Cardiac fibroblast (primary cell): ENCODE measurements at regions not wholly inside any gene's neighbourhood (a gene's known extent, or its start where the extent isn't known, plus 50 kb on each side); places are given as distances from the start of the nearest gene placed in this dataset.

Experiments used
- DNase-seq, 2 donors: peaks; one replicate each; pipeline versions ENCODE4 v3.0.0 to v3.0.0-alpha.2; 2010; ENCODE audit warnings: low read depth in 2 of 2
- H3K4me3 ChIP-seq, 2 donors: replicated peaks in 1 of 2; 1 replicate in 1 of 2; 2 replicates in 1 of 2; pipeline ENCODE4 v1.5.1; 2011; ENCODE audit warnings: low read depth in 2 of 2, low read length in 2 of 2, mild to moderate bottlenecking in 2 of 2, moderate library complexity in 1 of 2
- TF ChIP-seq, protein P1 (sequence below): IDR thresholded peaks from one replicate; pipeline ENCODE4 v1.5.1; 2011; ENCODE audit warnings: low read depth, mild to moderate bottlenecking, low read length, inconsistent platforms

DNA sequence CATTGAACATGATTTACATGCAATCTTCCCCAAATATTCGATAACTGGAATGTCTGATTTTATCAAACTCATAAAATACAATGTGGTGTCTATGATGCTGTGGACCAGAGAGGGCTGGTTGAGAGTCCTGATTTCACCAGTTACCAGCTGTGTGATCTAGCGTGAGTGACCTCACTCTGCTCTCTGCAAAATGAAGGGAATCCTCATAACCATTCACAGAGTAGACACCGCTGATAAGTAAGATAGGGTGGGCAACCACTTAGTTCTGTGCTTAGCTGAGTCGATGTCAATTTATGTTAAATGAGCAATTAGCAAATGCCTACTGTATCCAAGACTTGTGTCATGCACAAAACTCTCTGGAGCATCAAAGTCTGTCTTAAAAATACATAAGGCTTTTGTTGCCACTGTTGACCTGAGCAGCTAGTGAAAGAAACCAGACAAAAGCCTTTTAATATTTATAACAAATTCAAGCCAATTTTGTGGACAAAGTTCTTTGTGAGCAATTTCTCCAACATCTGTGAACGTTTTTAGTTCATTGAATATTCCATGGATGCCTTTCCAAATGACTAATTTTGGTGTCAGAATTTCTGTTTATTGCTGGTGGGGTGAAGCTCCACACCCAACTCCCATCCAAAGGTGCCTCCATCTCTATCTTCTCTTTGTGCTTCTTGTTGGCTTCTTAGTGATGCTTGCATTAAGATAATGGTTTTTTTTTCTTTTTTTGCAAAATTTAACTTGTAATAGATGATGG, 314.2 kb downstream of the ADRA2A start:
- no peak overlapping the region for H3K4me3 ChIP-seq
- DNase-seq, result no peak
- TF ChIP-seq, protein P1, sequence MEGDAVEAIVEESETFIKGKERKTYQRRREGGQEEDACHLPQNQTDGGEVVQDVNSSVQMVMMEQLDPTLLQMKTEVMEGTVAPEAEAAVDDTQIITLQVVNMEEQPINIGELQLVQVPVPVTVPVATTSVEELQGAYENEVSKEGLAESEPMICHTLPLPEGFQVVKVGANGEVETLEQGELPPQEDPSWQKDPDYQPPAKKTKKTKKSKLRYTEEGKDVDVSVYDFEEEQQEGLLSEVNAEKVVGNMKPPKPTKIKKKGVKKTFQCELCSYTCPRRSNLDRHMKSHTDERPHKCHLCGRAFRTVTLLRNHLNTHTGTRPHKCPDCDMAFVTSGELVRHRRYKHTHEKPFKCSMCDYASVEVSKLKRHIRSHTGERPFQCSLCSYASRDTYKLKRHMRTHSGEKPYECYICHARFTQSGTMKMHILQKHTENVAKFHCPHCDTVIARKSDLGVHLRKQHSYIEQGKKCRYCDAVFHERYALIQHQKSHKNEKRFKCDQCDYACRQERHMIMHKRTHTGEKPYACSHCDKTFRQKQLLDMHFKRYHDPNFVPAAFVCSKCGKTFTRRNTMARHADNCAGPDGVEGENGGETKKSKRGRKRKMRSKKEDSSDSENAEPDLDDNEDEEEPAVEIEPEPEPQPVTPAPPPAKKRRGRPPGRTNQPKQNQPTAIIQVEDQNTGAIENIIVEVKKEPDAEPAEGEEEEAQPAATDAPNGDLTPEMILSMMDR, result no peak

DNA sequence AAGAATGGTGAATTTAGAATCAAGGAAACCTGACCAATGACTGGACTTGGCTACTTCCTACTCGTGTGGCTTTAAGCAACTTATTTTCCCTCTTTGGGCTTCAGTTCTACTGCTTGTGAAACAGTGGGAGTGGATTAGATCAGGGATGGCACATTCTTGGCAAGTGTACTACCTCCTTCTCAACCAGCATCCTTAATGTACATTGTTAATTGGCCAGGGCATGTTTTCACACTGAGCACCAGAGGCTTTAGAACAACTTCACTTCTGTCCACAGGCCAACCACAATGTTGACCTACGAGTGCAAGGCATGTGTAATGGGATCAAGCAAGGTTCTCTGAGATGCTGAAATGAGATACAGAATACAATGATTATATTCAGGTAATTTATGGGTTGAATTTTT, 315.3 kb downstream of the ADRA2A start:
- TF ChIP-seq, protein P1, result no peak
- no peak for DNase-seq
- H3K4me3 ChIP-seq, result no peak overlapping the region

DNA sequence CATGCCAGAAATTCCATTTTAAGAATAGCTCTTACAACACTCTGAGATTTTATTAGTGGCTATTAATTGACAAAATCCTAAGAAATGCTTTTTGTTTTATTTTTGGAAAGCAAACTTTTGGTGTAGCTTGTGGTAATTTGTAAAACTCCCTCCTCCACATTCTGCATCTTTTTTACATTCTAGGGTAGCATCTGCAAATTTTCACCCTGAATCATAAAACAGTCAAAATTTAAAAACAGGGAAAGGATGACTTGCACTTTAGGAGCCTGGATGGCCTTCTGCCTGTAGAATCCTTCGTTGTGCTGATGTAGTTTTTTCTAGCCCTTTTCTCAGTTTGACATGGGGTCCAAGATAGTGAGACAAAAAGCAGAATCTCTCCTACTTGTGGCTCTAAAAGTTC, 316.1 kb downstream of the ADRA2A start:
- H3K4me3 ChIP-seq, result no peak overlapping the region
- DNase-seq, result no peak
- TF ChIP-seq, protein P1, result no peak

DNA sequence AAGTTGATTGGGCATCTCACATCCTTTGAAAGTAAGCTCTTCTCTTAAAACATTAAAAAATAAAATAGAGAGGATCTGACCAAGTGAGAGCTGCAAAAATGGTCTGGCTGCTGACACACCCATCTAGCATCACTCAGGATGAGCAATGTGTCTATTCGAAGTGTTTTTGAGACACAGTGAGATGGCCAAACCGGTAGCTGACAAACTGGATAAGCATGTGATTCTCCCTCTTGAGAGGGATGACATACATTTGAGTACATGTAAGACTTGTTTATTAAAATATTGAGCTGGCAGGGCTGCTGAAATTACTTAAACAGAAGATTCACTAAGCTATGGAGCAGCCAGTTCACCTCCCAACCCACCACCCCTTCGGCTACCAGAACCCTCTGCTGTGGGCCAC, 333.9 kb downstream of the ADRA2A start:
- DNase-seq, result peak in 1 of 2 donors; percentile 76
- TF ChIP-seq, protein P1, result no peak
- no peak overlapping the region for H3K4me3 ChIP-seq

DNA sequence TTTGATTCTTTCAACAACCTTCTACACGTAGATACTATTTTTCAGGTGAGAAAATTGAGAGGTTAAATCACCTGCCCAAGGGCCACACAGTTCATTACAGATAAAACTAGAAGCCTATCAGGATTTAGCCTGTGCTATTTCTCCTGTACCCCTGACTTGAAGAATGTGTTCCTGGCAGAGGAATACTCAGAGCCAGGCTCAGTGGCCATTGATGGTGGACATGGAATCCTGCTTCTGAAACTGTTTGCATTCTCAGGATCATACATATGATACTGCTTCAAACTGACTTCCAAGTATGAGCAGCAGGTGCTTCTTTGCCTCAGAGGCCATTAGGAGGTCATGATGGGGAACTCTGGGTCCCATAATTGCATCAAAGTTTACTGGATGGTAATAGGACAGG, 348.6 kb downstream of the ADRA2A start:
- H3K4me3 ChIP-seq, result no peak overlapping the region
- no peak for DNase-seq
- TF ChIP-seq, protein P1, result no peak

DNA sequence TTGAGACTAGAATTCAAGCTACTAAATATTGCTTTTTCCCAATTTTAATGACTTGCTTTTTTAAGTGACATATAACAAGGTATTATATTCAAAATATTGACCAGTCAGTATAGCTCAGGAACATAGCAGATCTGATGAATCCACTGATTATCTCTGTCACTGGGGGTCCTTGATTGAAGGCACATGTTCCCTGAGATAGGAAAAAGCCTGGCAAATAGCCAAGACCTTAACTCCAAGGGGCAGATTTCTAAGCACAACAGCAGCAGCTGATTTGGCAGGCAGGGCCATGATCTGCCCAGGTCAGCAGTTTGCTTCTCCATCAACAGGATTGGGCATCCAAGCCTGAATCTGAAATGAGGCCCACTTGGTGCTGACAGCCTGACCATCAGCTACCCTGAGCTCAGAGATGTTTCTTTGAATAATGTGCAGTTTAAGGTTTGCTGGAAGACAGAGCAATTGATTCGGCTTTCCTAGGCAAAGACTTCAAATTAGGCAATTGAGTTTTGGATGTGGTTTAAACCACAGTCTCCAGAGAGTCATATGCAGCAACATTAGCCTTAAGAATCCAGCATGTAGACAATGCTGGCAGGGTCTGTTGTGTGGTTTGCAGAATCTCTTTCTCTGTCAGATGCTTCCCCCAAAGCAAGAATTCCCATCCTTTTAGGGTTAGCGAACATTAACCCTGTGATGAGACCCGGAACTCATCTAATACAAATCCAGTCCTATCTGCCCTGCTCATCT, 352.6 kb downstream of the ADRA2A start:
- H3K4me3 ChIP-seq, result no peak overlapping the region
- no peak for DNase-seq
- TF ChIP-seq, protein P1, result no peak
